CD4-positive, alpha-beta T cell treated with Interleukin-4 for 4 hours (primary cell): ENCODE measurements at regions not wholly inside any gene's neighbourhood (a gene's known extent, or its start where the extent isn't known, plus 50 kb on each side); places are given as distances from the start of the nearest gene placed in this dataset.

ENCODE experiments used
- DNase-seq: peaks from one replicate; pipeline ENCODE4 v3.0.0-alpha.2; 2020

DNA sequence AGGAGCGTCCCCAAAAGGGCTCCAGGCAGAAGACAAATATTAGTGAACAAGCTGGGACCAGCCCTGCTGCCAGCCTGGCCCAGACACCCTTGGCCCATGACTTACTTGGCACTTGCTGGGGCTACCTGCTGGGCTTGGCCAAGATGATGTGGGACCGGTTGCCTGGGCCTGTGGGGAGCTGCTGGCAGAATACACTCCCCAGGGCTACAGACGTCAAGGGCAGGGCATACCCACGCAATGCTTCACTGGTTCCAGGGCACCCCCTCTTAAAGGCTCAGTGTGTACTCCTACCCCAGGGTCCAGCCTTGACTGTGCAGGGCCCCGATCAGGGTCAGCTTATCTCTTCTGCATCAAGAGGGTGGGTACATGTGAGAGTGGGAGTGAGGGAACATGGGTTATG is 106.5 kb upstream of the SLC2A1 start:
- no peak for DNase-seq

- DNase-seq: no peak
These were observed 104.9 kb upstream of the SLC2A1 start for GRCh38 chr1:43063394-43064219.

GRCh38 chr1:43062527-43063095 is 103.9 kb upstream of the SLC2A1 start:
- DNase-seq: no peak

DNA sequence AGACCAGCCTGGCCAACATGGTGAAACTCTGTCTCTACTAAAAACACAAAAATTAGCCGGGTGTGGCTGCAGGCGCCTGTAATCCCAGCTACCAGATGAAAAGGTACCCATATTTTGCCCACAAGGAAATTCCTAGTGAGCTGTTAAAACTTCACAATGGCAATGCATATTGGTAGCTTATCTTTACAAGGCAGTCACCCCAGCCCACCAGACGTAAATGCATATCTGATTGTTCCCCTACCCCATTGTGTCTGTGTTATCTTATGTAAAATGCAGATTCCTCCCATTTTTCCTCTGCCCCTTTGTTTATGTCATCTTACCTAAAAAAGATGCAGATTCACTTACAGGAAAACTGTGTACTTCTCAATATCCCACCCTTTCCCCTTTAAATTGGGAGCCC is 103.1 kb upstream of the SLC2A1 start:
- no peak for DNase-seq

DNA sequence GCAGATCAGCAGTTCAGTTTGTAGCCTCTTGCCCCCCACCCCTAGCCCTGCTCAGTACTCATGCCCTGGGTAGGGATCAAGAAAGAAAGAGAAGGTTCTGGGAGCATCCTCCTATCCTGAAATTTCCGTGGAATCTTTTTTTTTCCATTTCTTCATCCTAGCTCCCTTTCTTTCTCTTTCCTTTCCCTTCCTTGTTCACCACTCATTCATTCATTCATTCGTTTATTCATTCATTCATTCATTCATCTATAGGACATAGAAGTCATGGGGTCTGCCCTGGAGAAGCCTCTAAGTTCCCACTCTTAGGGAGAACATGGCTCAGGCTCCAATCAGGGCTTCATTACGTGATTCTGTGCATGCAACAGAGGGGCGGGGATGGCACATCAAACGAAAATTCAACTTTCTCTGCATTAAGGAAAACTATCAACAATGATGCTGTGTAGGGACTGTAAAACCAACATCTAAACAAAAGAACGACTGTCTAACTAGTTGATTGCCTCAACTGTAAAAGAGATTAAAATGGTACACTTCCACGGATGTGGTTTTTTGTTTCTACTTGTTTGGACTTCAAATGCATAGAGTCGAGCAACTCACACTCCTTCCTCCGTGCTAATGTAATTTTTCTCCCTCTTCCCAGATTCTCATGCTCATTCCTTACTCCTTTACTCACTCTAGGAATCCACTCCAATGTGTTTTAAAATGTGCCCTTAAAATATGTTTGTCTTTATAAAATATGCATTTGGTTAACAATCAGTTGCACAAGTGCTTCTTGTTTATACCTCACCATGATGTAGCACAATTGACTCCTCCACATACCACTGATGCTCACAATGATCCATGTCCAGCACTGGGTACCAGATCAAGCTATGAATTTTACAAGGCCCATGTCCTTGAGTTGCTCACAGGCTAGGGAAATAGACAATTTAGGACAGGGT is 101.2 kb upstream of the SLC2A1 start:
- DNase-seq: no peak

DNA sequence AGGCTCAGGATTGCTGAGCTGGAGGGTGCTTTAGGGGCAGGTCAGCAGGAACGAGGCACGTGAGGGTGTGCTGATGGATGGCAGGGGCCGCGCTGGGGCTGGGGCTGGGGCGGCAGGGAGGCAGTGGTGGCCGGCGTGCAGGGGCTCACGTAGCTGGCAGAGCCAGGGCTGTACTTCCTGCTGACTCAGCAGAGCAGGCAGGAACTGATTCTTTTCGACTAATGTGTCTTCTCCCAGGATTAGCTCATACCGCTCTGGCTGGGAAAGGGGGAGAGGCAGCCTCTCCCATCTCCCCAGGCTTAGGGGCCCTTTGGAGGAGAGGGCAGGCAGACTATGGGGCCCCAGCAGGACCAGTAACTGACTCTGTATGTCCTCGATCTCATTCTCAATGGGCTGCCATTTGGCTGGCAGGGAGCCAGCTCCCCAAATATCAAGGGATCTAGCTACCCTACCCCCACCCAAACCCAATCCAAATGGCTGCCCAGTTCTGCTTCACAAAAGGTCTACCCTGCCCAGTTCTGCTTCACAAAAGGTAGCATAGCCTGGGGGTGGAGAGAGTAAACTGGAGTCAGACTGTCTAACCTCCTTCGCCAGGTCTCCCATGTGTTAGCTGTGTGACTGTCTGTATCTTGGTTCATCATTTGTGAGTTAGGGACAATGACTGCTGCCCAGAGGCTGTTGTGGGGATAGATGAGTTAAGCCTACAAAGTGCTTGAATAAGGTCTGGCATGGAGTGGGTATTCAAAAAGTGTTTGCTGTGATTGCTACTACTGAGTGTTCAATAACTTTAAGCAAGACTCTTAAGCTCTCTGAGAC is 100.1 kb upstream of the SLC2A1 start:
- DNase-seq: no peak

DNA sequence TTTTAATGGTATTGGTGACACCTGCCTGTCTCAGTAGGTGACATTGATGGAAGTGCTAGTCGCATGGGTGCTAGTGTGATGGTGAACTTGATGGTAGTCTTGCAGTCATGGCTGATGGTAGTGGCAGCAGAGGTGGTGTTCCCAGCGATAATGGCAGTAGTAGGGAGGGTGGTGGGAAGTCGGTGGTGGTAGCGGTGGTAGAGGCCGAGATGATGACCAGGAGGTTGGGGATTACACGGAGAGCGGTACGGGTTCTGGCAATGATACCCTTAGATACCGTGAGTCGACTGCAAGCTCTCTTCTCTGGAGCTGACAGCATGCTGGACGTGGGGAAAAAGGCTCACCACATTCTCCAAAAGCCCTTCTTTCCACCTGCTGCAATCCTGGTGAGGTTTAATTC is 99.4 kb upstream of the SLC2A1 start:
- DNase-seq: no peak

DNA sequence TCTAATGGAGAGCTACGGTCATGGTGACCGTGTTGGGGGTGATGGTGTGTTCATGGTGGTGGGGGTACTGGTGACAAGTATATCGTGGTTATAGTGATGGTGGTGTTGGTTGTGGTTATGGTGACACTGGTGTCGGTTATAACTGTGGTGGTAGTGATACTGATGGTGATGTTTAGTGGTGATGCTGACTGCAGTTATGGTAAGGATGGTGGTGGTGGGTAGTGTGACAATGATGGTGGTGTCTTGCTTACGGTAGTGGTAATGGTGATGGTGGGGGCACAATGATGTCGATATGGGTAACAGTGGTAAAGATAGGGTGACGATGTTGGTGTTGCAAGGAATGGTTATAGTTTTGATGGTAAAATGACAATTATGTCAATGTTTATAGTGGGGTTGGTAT is 98.9 kb upstream of the SLC2A1 start:
- DNase-seq: no peak

DNA sequence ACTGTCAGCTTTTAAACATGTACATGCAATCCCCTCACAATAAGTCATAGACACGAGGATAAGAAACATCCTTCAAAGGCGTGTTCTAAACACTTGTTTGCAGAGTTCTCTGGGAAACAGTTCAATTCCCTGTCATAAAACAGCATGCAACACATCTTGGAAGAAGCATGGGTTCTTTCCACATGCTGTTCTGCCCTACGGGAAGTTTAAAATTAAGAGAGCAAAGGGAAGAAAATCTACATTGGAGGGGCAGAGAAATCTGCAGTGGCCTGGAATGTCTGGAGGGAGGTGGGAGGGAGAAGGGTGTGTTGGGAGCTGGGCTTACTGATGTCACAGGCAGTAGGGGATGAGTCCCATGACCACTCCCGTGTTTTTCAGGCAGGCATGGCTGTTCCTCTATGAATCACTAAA is 98.3 kb upstream of the SLC2A1 start:
- no peak for DNase-seq

DNA sequence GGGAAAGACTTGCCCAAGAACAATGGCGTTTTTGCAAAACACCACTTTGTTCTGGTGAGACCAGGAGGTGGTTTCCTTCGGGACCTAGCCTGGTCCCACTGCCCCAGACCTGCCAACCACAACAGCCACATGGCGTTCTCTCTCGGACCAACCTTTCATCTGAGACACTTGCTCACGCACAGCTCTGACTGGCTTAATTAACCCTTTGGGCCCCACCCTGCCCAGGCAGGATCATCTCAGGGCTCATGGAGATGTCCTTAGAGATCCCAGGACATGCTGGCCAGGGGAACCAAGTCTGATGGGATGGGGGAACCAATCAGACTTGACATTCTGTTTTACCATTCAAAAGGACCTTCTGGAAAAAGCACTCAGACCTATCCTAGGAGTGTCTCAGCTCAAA is 97.8 kb upstream of the SLC2A1 start:
- no peak for DNase-seq

DNA sequence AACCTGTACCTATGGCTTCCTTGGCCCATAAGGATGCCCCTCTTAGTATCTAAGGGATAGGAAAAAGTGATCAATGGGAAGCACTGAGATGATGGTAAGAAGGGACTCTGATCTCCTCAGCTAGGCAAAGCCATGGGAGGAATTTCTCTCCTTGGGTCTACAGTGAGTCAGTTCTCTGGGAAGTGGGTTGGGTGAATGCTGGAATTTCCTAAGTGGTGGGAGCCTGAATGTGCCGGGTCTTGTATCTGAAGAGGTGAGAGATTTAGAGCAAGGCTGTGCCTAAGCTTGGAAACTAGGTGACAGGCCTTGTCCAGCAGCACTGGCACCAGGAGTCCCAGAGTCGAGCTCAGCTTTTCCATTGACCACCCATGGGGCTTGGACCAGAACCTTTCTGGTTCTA is 96.3 kb upstream of the SLC2A1 start:
- no peak for DNase-seq

- no peak for DNase-seq
These were observed 94.2 kb upstream of the SLC2A1 start for GRCh38 chr1:43052786-43053439.

DNA sequence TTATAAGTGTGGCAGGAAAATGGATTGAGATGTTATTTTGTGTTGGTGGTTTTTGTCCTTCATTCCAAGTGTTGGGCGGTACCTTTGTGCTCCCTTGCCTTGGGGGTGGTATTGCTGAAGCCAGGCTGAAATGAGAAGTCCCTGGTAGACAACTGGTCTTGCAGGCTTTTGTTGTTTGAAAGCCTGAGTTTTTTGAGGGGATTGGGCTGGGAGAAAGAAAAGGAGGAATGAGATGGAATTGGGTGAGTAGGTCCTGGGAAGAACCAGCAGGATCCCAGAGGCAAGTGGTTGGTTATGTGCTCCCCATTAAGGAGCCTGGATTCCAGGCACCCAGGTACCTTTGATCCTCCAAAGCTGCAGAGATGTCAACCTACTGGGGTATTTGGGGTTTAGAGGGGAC is 93.7 kb upstream of the SLC2A1 start:
- DNase-seq: no peak

DNA sequence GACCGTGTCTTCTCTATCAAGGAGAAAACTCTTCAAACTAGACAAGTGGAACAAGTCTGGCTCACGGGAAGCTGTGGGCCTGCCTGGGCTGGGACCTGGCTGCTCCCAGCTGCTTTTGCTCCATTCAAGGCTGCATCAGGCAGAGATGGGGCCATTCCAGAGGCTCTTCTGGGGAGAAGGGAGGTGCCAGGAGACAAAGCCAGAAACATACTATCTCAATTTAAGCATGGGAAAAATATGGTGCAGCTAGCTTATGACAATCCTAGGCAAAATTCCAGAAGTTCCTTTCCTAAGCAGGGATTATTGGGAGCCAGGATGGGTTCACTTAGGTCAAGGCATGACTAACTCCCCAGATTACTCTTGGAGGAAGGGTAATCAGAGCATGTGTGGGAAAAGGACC is 90.8 kb upstream of the SLC2A1 start:
- DNase-seq: no peak

DNA sequence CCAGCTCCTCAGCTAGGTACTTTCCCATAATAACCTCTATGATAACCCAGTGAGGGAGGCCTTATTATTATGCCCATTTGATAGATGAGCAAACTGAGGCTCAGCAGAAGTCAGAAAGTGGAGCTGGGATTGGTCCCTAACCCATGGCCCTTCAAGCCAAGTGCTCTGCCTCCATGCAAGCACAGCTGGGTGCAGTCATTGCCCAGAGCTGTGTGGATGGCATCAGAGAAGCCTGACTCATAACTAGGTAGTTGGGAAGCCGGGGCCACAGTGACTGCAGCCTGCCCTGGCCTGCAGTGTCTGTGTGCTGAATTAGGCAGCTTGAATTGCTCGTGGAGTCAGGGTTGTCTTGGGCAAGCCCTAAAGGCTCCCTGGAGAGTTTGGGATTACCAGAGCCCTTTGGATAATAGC is 89.9 kb upstream of the SLC2A1 start:
- no peak for DNase-seq

DNA sequence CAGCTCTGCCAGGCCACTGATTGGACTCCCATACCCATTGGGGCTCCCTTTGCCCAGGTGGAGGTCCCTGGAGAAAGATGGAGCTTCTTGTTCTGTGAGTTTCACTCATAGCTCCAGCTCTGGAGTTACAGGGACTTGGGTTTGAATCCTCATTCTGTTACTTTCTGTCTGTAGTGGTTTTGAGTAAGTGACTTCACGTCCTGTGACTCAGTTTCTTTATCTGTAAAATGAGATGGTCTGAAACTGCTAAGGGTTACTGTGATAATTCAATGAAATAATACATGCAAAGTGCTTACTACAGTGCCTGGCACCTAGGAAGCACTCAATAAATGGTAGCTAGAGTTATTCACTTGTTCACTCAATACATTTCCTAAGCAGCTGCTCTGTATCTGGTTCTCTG is 88.5 kb upstream of the SLC2A1 start:
- DNase-seq: no peak

- DNase-seq: no peak
These were observed 86.1 kb upstream of the SLC2A1 start for GRCh38 chr1:43044572-43045361.

GRCh38 chr1:43043695-43044094 is 85.0 kb upstream of the SLC2A1 start:
- no peak for DNase-seq

- DNase-seq: no peak
These were observed 84.2 kb upstream of the SLC2A1 start for GRCh38 chr1:43042773-43043457.

DNA sequence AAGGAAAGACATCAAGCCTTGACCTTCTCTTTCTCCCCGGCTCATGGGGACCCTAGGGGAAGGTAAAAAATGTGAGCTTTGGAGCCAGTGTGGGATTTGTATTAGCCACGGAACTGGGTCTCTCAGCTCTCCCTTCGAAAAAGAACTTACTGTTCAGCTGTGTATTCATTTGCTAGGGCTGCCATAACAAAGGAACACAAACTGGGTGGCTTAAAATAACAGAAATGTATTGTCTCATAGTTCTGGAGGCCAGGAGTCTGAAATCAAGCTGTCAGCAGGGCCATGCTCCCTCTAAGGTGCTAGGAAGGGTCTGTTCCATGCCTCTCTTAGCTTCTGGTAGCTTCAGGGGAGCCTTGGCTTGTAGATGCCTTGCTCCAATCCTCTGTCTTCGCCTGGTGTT is 83.5 kb upstream of the SLC2A1 start:
- no peak for DNase-seq

DNA sequence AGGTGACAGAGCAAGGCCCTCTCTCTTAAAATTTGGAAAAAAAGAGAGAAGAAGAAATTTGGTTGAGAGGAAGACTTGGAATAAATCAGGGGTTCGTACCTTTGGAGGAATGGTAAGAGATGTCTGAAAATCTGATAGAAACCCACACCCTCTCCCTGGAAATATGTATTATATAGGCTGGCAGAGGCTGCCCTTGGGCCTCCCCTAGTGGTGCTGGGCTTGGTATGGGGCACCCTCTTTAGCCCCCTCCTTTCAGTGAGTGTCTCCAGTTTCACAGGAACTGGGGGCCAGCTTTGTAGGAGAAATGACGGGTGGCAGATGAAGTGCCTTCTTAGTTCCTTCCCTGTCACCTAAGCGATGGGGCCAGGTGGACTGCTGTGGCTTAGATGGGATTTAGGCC is 82.9 kb upstream of the SLC2A1 start:
- DNase-seq: no peak
